Activated naive CD8-positive, alpha-beta T cell treated with anti-CD3 and anti-CD28 coated beads, Interleukin-2, amount 10 ng/mL, durations not matched to agents 7 days and 5 days (primary cell): ENCODE measurements at regions not wholly inside any gene's neighbourhood (a gene's known extent, or its start where the extent isn't known, plus 50 kb on each side); places are given as distances from the start of the nearest gene placed in this dataset.
"Not testable (repeated sequence)": the region's sequence is repeated elsewhere in the genome, so short reads cannot be mapped to it uniquely, and the experiment has no call there.

Experiments
- ATAC-seq: fragments of 150-1000 bp; cut with Tn5 transposase; one replicate; pipeline ENCODE4 v1.10.0; 2021; ENCODE audit warnings: low read depth, moderate library complexity
- POLR2A ChIA-PET: fragments of 350-600 bp; sonication (Branson Sonifier 250); formaldehyde crosslinking; loops from one replicate; lab custom pipeline; 2021; ENCODE audit warnings: antibody characterized with exemption; lab: Charles Lee
- DNase-seq: peaks from one replicate; pipeline ENCODE4 v3.0.0; 2021
- H3K27ac Mint-ChIP-seq: one replicate; pipeline ENCODE4 v1.8.0; 2022; ENCODE audit warnings: mild to moderate bottlenecking, mixed read lengths
- H3K27me3 Mint-ChIP-seq: one replicate; pipeline ENCODE4 v1.8.0; 2022; ENCODE audit warnings: mild to moderate bottlenecking, moderate library complexity, mixed read lengths
- H3K36me3 Mint-ChIP-seq: one replicate; pipeline ENCODE4 v1.8.0; 2021; ENCODE audit warnings: mild to moderate bottlenecking, mixed read lengths
- H3K4me1 Mint-ChIP-seq: one replicate; pipeline ENCODE4 v1.8.0; 2021; ENCODE audit warnings: mixed read lengths
- H3K4me3 Mint-ChIP-seq: one replicate; pipeline ENCODE4 v1.8.0; 2022; ENCODE audit warnings: mild to moderate bottlenecking, moderate library complexity, mixed read lengths
- H3K9me3 Mint-ChIP-seq: one replicate; pipeline ENCODE4 v1.8.0; 2021; ENCODE audit warnings: mixed read lengths

GRCh38 chr1:30083800-30084464 lies 639.5 kb downstream of the MATN1 start:
- Mint-ChIP-seq H3K4me3 (no peak overlapping the region), H3K36me3 (no peaks in the 10 kb centered on the region), H3K27ac (no peak overlapping the region), H3K9me3 (no peaks in the 10 kb centered on the region), H3K27me3 (peaks cover 6% of the 10 kb centered on the region), H3K4me1 (no peaks in the 10 kb centered on the region)
- no peak for DNase-seq
- no peak for ATAC-seq
- POLR2A ChIA-PET = no interaction called here

- Mint-ChIP-seq H3K27ac (no peak overlapping the region), H3K4me1 (no peaks in the 10 kb centered on the region), H3K36me3 (no peaks in the 10 kb centered on the region), H3K4me3 (no peak overlapping the region), H3K27me3 (peaks cover 3% of the 10 kb centered on the region), H3K9me3 (no peaks in the 10 kb centered on the region)
- ATAC-seq (no peak), DNase-seq (no peak)
- POLR2A ChIA-PET = no interaction called here
These were observed 641.8 kb downstream of the MATN1 start for GRCh38 chr1:30081379-30082102.

GRCh38 chr1:30075916-30076315 lies 647.5 kb downstream of the MATN1 start:
- H3K27me3 Mint-ChIP-seq, H3K4me1 Mint-ChIP-seq, H3K4me3 Mint-ChIP-seq, H3K36me3 Mint-ChIP-seq, H3K27ac Mint-ChIP-seq, DNase-seq, POLR2A ChIA-PET, ATAC-seq, H3K9me3 Mint-ChIP-seq: not testable (repeated sequence)

GRCh38 chr1:30068787-30069472 lies 654.5 kb downstream of the MATN1 start:
- DNase-seq (no peak), ATAC-seq (no peak)
- no peaks in the 10 kb centered on the region for H3K27me3 Mint-ChIP-seq
- POLR2A ChIA-PET = no interaction called here
- H3K4me3 Mint-ChIP-seq = no peak overlapping the region
- H3K4me1 Mint-ChIP-seq = no peaks in the 10 kb centered on the region
- no peaks in the 10 kb centered on the region for H3K36me3 Mint-ChIP-seq
- H3K9me3 Mint-ChIP-seq = no peaks in the 10 kb centered on the region
- H3K27ac Mint-ChIP-seq = no peak overlapping the region

- ATAC-seq = no peak
- no peaks in the 10 kb centered on the region for H3K27me3 Mint-ChIP-seq
- H3K4me1 Mint-ChIP-seq = no peaks in the 10 kb centered on the region
- no peaks in the 10 kb centered on the region for H3K9me3 Mint-ChIP-seq
- POLR2A ChIA-PET = no interaction called here
- no peak for DNase-seq
- H3K36me3 Mint-ChIP-seq = no peaks in the 10 kb centered on the region
- no peak overlapping the region for H3K27ac Mint-ChIP-seq
- no peak overlapping the region for H3K4me3 Mint-ChIP-seq
These were observed 658.8 kb downstream of the MATN1 start for GRCh38 chr1:30064547-30064946.

GRCh38 chr1:30063621-30064280 lies 659.6 kb downstream of the MATN1 start:
- Mint-ChIP-seq H3K27ac (no peak overlapping the region), H3K36me3 (no peaks in the 10 kb centered on the region), H3K4me3 (no peak overlapping the region), H3K4me1 (no peaks in the 10 kb centered on the region), H3K27me3 (no peaks in the 10 kb centered on the region), H3K9me3 (no peaks in the 10 kb centered on the region)
- POLR2A ChIA-PET = no interaction called here
- ATAC-seq (no peak), DNase-seq (no peak)

GRCh38 chr1:30061292-30062220 lies 661.8 kb downstream of the MATN1 start:
- no peak for DNase-seq
- H3K27ac Mint-ChIP-seq = no peak overlapping the region
- ATAC-seq = no peak
- POLR2A ChIA-PET = no interaction called here
- no peak overlapping the region for H3K4me3 Mint-ChIP-seq
- H3K27me3 Mint-ChIP-seq = peaks cover 2% of the 10 kb centered on the region
- H3K9me3 Mint-ChIP-seq = no peaks in the 10 kb centered on the region
- no peaks in the 10 kb centered on the region for H3K4me1 Mint-ChIP-seq
- no peaks in the 10 kb centered on the region for H3K36me3 Mint-ChIP-seq

- Mint-ChIP-seq H3K27me3 (peaks cover 2% of the 10 kb centered on the region), H3K4me1 (no peaks in the 10 kb centered on the region), H3K36me3 (no peaks in the 10 kb centered on the region), H3K9me3 (no peaks in the 10 kb centered on the region), H3K4me3 (no peak overlapping the region), H3K27ac (no peak overlapping the region)
- POLR2A ChIA-PET = no interaction called here
- DNase-seq = no peak
- no peak for ATAC-seq
These were observed 662.6 kb downstream of the MATN1 start for GRCh38 chr1:30060738-30061137.

GRCh38 chr1:30058970-30059369 lies 664.4 kb downstream of the MATN1 start:
- no peaks in the 10 kb centered on the region for H3K36me3 Mint-ChIP-seq
- no peak overlapping the region for H3K27ac Mint-ChIP-seq
- POLR2A ChIA-PET = no interaction called here
- no peak overlapping the region for H3K4me3 Mint-ChIP-seq
- no peak for ATAC-seq
- DNase-seq = no peak
- H3K27me3 Mint-ChIP-seq = peaks cover 7% of the 10 kb centered on the region
- H3K9me3 Mint-ChIP-seq = no peaks in the 10 kb centered on the region
- no peaks in the 10 kb centered on the region for H3K4me1 Mint-ChIP-seq

GRCh38 chr1:30054126-30054525 lies 669.3 kb downstream of the MATN1 start:
- Mint-ChIP-seq H3K27ac (no peak overlapping the region), H3K4me3 (no peak overlapping the region), H3K27me3 (peaks cover 14% of the 10 kb centered on the region), H3K4me1 (no peaks in the 10 kb centered on the region), H3K36me3 (no peaks in the 10 kb centered on the region), H3K9me3 (no peaks in the 10 kb centered on the region)
- DNase-seq = no peak
- no peak for ATAC-seq
- POLR2A ChIA-PET = no interaction called here

GRCh38 chr1:30052178-30052577 lies 671.2 kb downstream of the MATN1 start:
- H3K4me3 Mint-ChIP-seq = no peak overlapping the region

GRCh38 chr1:30051777-30052176 lies 671.6 kb downstream of the MATN1 start:
- Mint-ChIP-seq H3K4me3 (no peak overlapping the region), H3K4me1 (no peaks in the 10 kb centered on the region), H3K27me3 (peaks cover 13% of the 10 kb centered on the region), H3K36me3 (no peaks in the 10 kb centered on the region), H3K27ac (no peak overlapping the region), H3K9me3 (no peaks in the 10 kb centered on the region)
- ATAC-seq (no peak), DNase-seq (no peak)
- POLR2A ChIA-PET = no interaction called here

More at GRCh38 chr1:30052178-30052577, 671.2 kb downstream of the MATN1 start:
- no peak overlapping the region for H3K27ac Mint-ChIP-seq
- POLR2A ChIA-PET = no interaction called here
- peaks cover 14% of the 10 kb centered on the region for H3K27me3 Mint-ChIP-seq
- H3K9me3 Mint-ChIP-seq = no peaks in the 10 kb centered on the region
- no peaks in the 10 kb centered on the region for H3K36me3 Mint-ChIP-seq
- DNase-seq (no peak), ATAC-seq (no peak)
- no peaks in the 10 kb centered on the region for H3K4me1 Mint-ChIP-seq
